C4-2B (cell line): ENCODE measurements at regions not wholly inside any gene's neighbourhood (a gene's known extent, or its start where the extent isn't known, plus 50 kb on each side); places are given as distances from the start of the nearest gene placed in this dataset.

ENCODE experiments used
- H3K27ac ChIP-seq: fragments of 450-650 bp; 2 replicates; pipeline ENCODE4 v1.5.1; 2017
- CTCF ChIP-seq: fragments of 450-650 bp; conservative IDR thresholded peaks from 2 replicates; pipeline ENCODE4 v1.5.1; 2017; ENCODE audit warnings: mild to moderate bottlenecking
- ZFX ChIP-seq: fragments of 450-650 bp; IDR thresholded peaks from 2 replicates; pipeline ENCODE4 v1.6.1; 2017

- no peak for TF ChIP-seq CTCF
- no peak for TF ChIP-seq ZFX
- H3K27ac ChIP-seq, result no peak overlapping the region
Measured at GRCh38 chr4:151565583-151565982, 156.6 kb downstream of the FHIP1A start.

- no peak overlapping the region for H3K27ac ChIP-seq
- TF ChIP-seq CTCF (no peak), ZFX (no peak)
Measured at GRCh38 chr4:151566053-151566452, 157.1 kb downstream of the FHIP1A start.

GRCh38 chr4:151567056-151567455 is 158.1 kb downstream of the FHIP1A start:
- no peak for TF ChIP-seq ZFX
- no peak for TF ChIP-seq CTCF

GRCh38 chr4:151568966-151569365 is 160.0 kb downstream of the FHIP1A start:
- H3K27ac ChIP-seq, result no peak overlapping the region
- no peak for TF ChIP-seq CTCF
- no peak for TF ChIP-seq ZFX

More at GRCh38 chr4:151567056-151567455, 158.1 kb downstream of the FHIP1A start:
- H3K27ac ChIP-seq, result no peak overlapping the region

GRCh38 chr4:151569650-151570049 is 160.7 kb downstream of the FHIP1A start:
- no peak overlapping the region for H3K27ac ChIP-seq
- TF ChIP-seq CTCF, result no peak
- no peak for TF ChIP-seq ZFX

GRCh38 chr4:151573474-151573873 is 164.5 kb downstream of the FHIP1A start:
- TF ChIP-seq CTCF (no peak), ZFX (no peak)
- H3K27ac ChIP-seq, result no peak overlapping the region

- H3K27ac ChIP-seq, result no peak overlapping the region
- TF ChIP-seq CTCF, result no peak
- no peak for TF ChIP-seq ZFX
Measured at GRCh38 chr4:151573945-151574344, 165.0 kb downstream of the FHIP1A start.
